PC-9 (cell line): ENCODE measurements at regions not wholly inside any gene's neighbourhood (a gene's known extent, or its start where the extent isn't known, plus 50 kb on each side); places are given as distances from the start of the nearest gene placed in this dataset.

Source experiments
- CTCF ChIP-seq: fragments of 200-600 bp; sonication (generic); conservative IDR thresholded peaks from 2 replicates; pipeline ENCODE4 v1.6.1; 2017; ENCODE audit warnings: mixed run types, antibody characterized with exemption, mild to moderate bottlenecking, moderate library complexity
- EZH2 ChIP-seq: fragments of 200-600 bp; sonication (generic); IDR thresholded peaks from 2 replicates; pipeline ENCODE4 v1.8.0; 2017; ENCODE audit warnings: antibody characterized with exemption, low read depth

GRCh38 chr12:68102163-68102562, 57.4 kb downstream of the IFNG start:
- TF ChIP-seq EZH2 = no peak
- no peak for TF ChIP-seq CTCF
